TTC549 (cell line): ENCODE measurements at regions not wholly inside any gene's neighbourhood (a gene's known extent, or its start where the extent isn't known, plus 50 kb on each side); places are given as distances from the start of the nearest gene placed in this dataset.

Experiments used
- FAIRE-seq: peaks from 2 replicates; lab custom pipeline; 2012; peaks lifted over from hg19 to GRCh38; lab: Jason Lieb, UNC

GRCh38 chr1:221072214-221072613 lies 193.0 kb downstream of the HLX start:
- FAIRE-seq: no peak

- FAIRE-seq: no peak
Observed at GRCh38 chr1:221074332-221074731, 195.1 kb downstream of the HLX start.

- no peak for FAIRE-seq
Observed at GRCh38 chr1:221075911-221076310, 196.7 kb downstream of the HLX start.

GRCh38 chr1:221076391-221076811 lies 197.2 kb downstream of the HLX start:
- FAIRE-seq: no peak

GRCh38 chr1:221078260-221078965 lies 199.2 kb downstream of the HLX start:
- FAIRE-seq: no peak

- FAIRE-seq: no peak
Observed at GRCh38 chr1:221083902-221084301, 204.7 kb downstream of the HLX start.

GRCh38 chr1:221084681-221085080 lies 205.4 kb downstream of the HLX start:
- FAIRE-seq: no peak

- no peak for FAIRE-seq
Observed at GRCh38 chr1:221085701-221086375, 206.6 kb downstream of the HLX start.

- FAIRE-seq: no peak
Observed at GRCh38 chr1:221087919-221088318, 208.7 kb downstream of the HLX start.

- no peak for FAIRE-seq
Observed at GRCh38 chr1:221089273-221089672, 210.0 kb downstream of the HLX start.

GRCh38 chr1:221089803-221090202 lies 210.6 kb downstream of the HLX start:
- no peak for FAIRE-seq

- FAIRE-seq: no peak
Observed at GRCh38 chr1:221093903-221094791, 214.9 kb downstream of the HLX start.

GRCh38 chr1:221097479-221098281 lies 218.4 kb downstream of the HLX start:
- no peak for FAIRE-seq

GRCh38 chr1:221098471-221099405 lies 219.5 kb downstream of the HLX start:
- no peak for FAIRE-seq

GRCh38 chr1:221099747-221100595 lies 220.7 kb downstream of the HLX start:
- no peak for FAIRE-seq

GRCh38 chr1:221100611-221101010 lies 221.4 kb downstream of the HLX start:
- no peak for FAIRE-seq

GRCh38 chr1:221101807-221102605 lies 222.8 kb downstream of the HLX start:
- no peak for FAIRE-seq

- FAIRE-seq: no peak
Observed at GRCh38 chr1:221104596-221104995, 225.4 kb downstream of the HLX start.

GRCh38 chr1:221105578-221105977 lies 226.3 kb downstream of the HLX start:
- FAIRE-seq: no peak
